GM18951 (cell line): ENCODE measurements at regions not wholly inside any gene's neighbourhood (a gene's known extent, or its start where the extent isn't known, plus 50 kb on each side); places are given as distances from the start of the nearest gene placed in this dataset.
"Not testable (repeated sequence)": the region's sequence is repeated elsewhere in the genome, so short reads cannot be mapped to it uniquely, and the experiment has no call there.

Experiments used
- POLR2A ChIP-seq: IDR thresholded peaks from 4 replicates; pipeline ENCODE4 v1.6.1; 2011; ENCODE audit warnings: mild to moderate bottlenecking; ENCODE audit not compliant: insufficient read length, insufficient read depth; ENCODE audit errors: extremely low read depth
- in situ Hi-C: fragments of 300-500 bp; cut with MboI; formaldehyde crosslinking; loops from one replicate; pipeline ENCODE4 v1.12.0; 2022; ENCODE audit warnings: low sequenced_read_pairs, mixed read lengths, inconsistent platforms; ENCODE audit not compliant: unreplicated experiment

DNA sequence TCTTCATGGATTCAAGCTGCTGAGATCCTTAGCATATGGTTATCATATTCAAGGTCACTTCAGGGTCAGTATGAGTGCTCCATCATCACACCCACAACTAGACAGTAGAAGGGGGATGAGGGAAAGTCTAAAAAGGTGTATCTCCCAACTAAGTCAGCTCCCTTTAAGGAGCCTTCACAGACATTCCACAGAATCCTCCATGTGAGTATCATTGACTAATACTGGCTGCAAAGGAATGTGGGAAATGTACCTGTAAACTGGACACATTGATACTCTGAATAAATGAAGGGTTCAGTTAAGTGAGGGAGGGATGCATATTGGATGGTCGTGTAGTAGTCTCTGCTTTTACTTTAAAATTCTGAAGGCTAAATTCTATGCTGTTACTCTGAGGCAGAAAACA is 330.7 kb downstream of the LRRC70 start:
- in situ Hi-C loops, result no loop called here

DNA sequence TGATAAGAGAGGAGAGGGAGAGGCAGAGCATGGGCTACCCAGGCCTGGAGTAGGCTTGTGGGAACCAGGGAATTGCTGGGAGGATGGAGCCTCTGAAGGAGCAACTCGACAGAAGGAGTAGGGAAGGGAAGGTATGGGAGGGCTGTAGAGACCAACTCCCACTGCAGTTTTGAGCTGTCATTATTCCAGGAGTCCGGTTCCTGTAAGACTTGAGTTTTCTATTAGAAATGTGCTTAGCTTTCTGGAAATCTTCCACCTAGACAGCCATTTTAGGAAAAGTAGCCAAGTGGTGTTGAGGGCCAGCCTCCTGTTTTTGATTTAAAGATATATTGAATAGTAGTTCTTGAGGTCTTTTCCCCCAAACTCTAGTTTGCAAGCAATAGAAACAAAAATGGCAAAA is 323.5 kb downstream of the LRRC70 start:
- in situ Hi-C loops, result no loop called here
- no peak for TF ChIP-seq POLR2A

More for the DNA sequence above, 330.7 kb downstream of the LRRC70 start:
- TF ChIP-seq POLR2A, result no peak

DNA sequence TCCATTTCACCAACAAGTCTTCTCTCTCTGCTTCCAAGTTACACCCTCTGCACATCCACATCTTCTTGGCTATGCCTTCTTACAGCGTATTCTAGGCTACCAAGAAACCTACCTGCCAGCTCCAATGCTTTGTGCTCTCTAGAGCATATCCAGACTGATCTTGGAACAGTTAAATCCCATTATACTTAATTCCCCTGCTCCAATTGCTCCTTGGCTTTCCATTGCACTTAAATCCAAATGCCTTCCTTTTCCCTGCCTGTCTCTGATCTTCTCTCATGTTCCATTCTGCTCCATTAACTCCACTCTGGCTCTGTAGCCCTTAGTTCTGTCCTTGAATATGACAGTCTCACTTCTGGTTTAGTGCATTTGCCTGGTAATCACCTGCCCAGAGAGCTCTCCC is 322.4 kb downstream of the LRRC70 start:
- in situ Hi-C loops, result no loop called here
- TF ChIP-seq POLR2A, result no peak

DNA sequence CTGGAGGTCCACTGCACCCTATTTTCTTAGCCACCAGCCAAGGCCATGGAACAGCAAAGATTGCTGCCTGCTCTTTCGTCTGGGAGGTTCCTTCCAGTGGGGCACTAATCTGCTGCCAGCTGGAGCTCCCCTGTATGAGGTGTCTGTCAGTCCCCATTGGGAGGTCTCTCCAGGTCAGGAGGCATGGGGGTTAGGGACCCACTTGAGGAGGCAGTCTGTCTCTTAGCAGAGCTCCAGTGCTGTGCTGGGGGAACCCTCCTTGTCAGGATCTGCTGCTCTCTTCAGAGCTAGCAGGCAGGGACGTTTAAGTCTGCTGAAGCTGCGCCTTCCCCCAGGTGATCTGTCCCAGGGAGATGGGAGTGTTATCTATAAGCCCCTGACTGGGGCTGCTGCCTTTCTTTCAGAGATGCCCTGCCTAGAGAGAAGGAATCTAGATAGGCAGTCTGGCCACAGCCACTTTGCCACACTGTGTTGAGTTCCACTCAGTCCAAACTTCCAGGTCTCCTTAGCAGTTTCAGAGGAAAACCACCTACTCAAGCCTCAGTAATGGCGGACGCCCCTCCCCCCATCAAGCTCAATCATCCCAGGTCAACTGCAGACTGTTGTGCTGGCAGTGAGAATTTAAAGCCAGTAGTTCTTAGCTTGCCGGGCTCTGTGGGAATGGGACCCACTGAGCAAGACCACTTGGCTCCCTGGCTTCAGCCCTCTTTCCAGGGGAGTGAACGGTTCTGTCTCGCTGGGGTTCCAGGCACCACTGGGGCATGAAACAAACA is 317.7 kb downstream of the LRRC70 start:
- TF ChIP-seq POLR2A, result no peak
- in situ Hi-C loops, result no loop called here

DNA sequence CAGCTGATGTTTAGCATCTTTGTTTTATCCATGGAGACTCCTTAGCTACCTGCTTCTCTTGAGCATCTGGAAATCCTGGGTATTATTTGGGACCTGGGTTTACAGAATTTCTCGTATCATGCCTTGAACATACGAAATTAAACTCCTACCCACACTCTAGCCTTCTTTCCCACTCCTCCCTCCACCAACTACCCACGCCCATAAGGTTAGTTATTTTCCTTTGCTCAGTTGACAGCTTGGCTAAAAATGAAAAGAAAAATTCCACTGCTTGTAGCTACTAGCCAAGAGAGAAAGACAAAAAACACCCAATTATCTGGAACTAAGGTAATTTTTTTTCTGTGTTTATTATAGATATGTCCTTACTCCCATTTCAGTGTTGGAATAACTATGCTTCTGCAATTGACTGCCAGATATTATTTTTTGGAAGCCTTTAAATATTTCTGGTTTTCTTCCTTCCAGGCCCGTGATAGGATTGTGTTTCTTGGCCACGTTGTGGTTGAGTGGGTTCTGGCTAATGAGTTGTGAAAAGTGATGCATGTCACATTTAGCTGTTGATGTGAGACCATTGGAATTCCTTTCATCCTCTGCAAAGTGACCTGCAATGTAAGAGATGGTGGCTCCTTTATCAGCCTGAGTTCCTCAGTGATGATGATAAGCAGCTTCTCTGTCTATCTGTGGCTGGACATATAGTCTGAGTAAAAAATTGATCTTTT is 308.1 kb downstream of the LRRC70 start:
- in situ Hi-C loops, result no loop called here
- TF ChIP-seq POLR2A, result no peak

DNA sequence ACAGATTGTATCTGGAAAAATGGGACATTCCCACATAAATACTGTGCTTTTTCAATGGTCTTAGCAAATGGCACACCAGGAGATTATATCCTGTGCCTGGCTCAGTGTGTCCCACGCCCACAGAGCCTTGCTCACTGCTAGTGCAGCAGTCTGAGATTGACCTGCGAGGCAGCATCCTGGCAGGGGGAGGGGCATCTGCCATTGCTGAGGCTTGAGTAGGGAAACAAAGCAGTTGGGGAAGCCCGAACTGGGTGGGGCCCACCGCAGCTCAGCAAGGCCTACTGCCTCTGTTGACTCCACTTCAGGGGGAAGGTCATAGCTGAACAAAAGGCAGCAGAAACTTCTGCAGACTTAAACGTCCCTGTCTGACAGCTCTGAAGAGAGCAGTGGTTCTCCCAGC is 258.7 kb downstream of the LRRC70 start:
- in situ Hi-C loops, result not testable (repeated sequence)

DNA sequence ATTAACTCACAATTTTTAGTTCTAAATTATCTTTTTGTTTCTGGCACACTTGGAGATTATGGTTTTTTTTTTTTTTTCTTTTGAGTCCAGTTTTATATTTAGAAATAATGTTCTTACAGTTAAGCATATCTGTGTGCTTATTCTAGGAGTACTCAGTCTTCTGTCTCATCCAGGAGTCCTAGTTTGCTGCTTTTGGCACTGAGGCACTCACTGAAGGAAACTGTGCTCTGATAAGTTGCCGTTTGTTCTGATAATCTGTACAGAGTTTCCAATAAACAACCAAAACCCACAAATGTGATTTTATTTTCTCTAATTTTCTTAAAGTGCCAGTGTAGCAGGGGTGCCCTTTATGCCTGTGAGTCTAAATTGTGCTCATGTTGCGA is 251.0 kb downstream of the LRRC70 start:
- TF ChIP-seq POLR2A, result no peak
- in situ Hi-C loops, result no loop called here

DNA sequence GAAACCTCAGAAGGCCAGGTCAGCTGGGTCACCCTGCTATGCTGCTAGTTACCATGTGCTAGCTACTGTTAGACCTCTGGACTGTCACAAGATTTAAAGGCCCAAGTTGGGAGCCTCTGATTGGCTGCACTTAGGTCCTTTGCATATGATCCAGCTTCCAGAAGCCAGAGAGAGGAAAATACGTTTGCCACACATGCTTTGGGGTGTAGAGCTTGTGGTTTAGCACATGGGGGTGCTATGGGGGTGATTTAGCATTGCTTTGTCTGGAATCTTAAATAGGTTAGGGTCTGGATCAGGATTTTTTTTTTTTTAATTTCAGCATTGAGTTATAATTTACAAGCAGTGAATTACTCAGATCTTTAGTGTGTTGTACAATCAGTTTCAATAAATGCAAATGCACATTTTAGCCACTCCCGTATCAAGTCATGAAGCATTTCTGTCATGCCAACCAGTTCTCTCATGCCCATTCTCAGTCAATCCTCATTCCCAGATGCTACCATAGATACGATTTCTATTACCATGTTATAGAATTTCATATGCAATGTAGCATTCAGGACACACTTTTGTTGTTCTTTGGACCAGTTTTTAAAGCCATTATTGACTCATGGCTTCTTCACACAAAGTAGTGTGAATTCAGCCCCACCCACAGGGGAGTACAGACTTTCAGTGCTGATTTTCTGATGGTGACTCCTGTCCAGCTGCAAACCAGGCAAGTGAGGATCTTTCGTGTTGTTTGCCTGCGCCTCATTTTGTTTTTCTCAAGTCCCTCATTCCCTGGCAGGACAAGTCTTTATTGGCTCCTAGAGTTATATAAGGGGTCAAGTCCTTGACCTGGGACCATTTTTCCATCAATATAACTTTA is 250.4 kb downstream of the LRRC70 start:
- TF ChIP-seq POLR2A, result no peak
- in situ Hi-C loops, result no loop called here

DNA sequence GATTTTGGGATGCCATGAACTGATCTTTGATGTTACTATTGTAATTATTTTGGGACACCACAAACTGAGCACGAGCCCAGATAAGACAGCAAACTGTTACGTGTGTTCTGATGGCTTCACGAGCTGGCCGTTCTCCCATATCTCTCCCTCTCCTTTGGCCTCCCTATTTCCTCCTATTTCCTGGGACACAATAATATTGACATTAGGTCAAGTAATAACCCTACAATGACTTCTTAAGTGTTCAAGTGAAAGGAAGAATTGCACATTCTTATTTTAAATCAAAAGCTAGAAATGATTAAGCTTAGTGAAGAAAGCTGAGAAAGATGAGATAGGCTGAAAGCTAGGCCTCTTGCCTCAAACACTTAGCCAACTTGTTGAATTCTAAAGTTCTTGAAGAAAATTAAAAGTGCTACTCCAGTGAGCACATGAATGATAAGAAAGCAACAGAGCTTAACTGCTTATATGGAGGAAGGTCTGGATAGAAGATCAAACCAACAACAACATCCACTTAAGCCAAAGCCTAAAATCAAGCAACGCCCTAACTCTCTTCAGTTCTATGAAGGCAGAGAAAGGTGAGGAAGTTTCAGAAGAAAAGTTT is 247.1 kb downstream of the LRRC70 start:
- TF ChIP-seq POLR2A, result no peak
- in situ Hi-C loops, result no loop called here

DNA sequence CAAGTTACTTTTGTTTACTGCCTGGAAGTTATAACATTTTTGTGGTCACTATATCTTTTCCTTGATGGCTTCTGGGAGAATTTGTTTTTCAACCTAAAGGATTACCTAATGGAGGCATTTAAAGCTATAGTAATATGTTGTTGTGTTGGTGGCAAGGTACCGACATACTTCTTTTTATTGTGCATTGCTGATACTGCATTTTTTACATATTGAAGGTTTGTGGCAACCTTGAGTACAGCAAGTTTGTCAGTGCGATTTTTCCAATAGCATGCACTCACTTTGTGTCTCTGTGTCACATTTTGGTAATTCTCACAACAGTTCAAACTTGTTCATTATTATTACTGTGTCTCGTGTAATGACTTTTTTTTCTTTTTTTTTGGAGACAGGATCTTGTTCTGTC is 246.3 kb downstream of the LRRC70 start:
- TF ChIP-seq POLR2A, result no peak

DNA sequence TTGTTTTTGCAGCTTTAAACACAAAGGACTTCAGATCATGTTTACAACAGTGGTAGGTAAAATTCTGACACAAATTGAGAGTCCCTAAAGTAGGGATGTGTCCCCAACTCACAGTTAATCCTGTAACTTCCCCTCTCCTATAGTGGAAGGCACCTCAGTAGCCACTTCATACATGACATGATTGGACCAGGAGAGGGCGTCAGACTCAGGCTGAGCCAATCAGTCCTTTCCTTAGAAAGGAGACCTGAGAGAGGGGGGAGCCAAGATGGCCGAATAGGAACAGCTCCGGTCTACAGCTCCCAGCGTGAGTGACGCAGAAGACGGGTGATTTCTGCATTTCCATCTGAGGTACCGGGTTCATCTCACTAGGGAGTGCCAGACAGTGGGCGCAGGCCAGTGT is 238.4 kb downstream of the LRRC70 start:
- in situ Hi-C loops, result not testable (repeated sequence)

More for the DNA sequence above, 246.3 kb downstream of the LRRC70 start:
- in situ Hi-C loops, result no loop called here

DNA sequence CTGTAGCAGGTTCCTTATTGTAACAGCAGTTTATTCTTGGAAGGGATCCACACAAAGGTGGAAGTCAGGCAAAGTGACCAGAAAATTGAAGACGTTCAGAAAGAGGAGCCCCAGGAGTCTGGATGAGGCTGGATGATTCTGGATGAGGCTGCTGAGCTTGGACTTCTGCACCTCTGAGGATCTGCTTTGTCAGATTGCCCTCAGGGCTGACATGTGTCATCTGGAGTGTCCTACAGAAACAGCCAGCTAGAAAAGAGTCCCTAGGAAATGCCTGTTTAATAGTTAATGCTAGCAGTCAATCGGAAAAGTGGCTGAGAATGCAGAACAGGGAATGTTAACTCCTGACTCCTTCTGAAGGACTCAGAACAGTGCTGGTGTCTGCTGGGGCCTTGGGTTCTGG is 236.4 kb downstream of the LRRC70 start:
- in situ Hi-C loops, result no loop called here
- TF ChIP-seq POLR2A, result no peak

DNA sequence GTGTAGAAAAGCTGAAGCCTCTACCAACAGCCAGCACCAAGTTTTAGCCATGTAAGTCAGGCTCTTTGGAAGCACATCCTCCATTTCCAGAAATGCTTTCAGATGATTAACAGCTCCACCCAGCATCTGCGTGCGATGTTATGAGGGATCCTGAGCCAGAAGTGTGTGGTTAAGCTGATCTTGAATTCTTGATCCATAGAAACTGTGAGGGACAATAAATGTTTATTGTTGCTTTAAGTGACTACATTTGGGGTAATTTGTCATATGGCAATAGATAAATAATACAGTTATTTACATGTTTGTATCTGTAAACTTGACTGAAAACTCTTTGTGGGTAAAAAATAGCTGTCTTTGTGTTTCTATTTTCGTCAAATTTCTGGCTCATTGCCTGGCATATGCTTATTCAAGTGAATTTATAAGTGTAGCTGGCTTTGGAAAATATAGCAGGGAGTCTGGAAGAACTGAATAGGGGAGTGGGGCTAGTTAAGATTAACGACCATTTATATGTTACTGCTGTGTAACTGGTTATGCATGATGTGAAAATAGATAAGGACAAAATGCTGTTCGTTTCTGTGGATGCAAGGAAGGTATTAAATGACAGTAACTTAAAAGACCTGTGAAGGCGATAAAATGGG is 234.1 kb downstream of the LRRC70 start:
- in situ Hi-C loops, result no loop called here
- TF ChIP-seq POLR2A, result no peak

DNA sequence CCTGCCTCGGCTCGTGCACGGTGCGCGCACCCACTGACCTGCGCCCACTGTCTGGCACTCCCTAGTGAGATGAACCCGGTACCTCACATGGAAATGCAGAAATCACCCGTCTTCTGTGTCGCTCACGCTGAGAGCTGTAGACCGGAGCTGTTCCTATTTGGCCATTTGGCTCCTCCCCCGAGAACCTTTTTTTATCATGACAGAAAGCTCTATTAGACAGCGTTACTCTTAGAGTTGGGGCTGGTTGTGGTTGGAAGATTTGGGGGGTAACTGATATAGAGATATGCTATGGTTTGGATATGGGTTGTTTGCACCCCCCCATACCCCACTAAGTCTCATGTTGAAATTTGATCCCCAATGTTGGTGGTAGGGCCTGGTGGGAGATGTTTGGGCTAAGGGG is 226.2 kb downstream of the LRRC70 start:
- in situ Hi-C loops, result not testable (repeated sequence)
